ENCODE measurements at regions not wholly inside any gene's neighbourhood (a gene's known extent, or its start where the extent isn't known, plus 50 kb on each side); places are given as distances from the start of the nearest gene placed in this dataset.

DNA sequence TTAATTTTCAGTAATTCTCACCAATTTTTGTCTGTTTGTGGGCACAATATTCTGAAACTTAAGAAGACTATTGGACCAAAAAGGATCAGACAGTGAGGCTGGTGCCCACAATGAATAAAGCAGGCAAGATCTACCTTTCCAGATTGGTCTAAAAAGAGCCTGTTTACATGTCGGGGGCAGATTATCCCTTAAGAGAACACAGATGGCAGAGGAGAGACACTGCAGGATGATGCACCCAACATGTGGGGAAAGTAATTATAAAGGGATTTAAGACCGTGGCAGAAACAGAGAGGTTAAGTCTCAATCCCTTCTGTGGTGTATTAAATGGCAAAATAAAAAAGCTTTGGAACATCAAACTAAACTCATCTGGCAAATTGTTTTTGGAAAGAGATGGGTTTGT is 331.8 kb upstream of the CDH11 start (continued):
- TF ChIP-seq POLR2A (IDR thresholded peaks at IDR 0.05; ENCODE audit: control extremely low read depth in 1 of 2, low read depth in 2 of 2, low read length in 2 of 2) (no peak), TAF1 (IDR thresholded peaks at IDR 0.05; ENCODE audit: low read depth, low read length) (no peak), EGR1 (IDR thresholded peaks at IDR 0.05; ENCODE audit: borderline replicate concordance, low read depth, low read length) (no peak), PHF8 (conservative IDR thresholded peaks at IDR 0.05; ENCODE audit: low read depth, low read length) (no peak), RNF2 (IDR thresholded peaks at IDR 0.05; ENCODE audit: borderline replicate concordance, low read depth, low read length, missing control alignments, poor library complexity, severe bottlenecking) (no peak)
- TF ChIP-seq, protein P1, sequence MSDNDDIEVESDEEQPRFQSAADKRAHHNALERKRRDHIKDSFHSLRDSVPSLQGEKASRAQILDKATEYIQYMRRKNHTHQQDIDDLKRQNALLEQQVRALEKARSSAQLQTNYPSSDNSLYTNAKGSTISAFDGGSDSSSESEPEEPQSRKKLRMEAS (IDR thresholded peaks at IDR 0.05) = no peak
- TF ChIP-seq, protein P2, sequence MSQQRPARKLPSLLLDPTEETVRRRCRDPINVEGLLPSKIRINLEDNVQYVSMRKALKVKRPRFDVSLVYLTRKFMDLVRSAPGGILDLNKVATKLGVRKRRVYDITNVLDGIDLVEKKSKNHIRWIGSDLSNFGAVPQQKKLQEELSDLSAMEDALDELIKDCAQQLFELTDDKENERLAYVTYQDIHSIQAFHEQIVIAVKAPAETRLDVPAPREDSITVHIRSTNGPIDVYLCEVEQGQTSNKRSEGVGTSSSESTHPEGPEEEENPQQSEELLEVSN (IDR thresholded peaks at IDR 0.05) = no peak

All from H1 (cell line).